HG03064 (cell line): ENCODE measurements at regions not wholly inside any gene's neighbourhood (a gene's known extent, or its start where the extent isn't known, plus 50 kb on each side); places are given as distances from the start of the nearest gene placed in this dataset.

Experiments used
- ATAC-seq: cut with Tn5 transposase; IDR thresholded peaks from one replicate; pipeline ENCODE4 v1.9.1; 2021; ENCODE audit warnings: low read depth; ENCODE audit not compliant: unreplicated experiment

GRCh38 chr3:56903231-56903782 lies 101.6 kb upstream of the ARHGEF3 start:
- ATAC-seq, result no peak

GRCh38 chr3:56902468-56903160 lies 100.9 kb upstream of the ARHGEF3 start:
- no peak for ATAC-seq

GRCh38 chr3:56900801-56901200 lies 99.1 kb upstream of the ARHGEF3 start:
- ATAC-seq, result no peak

- ATAC-seq, result no peak
Measured at GRCh38 chr3:56899851-56900250, 98.1 kb upstream of the ARHGEF3 start.

GRCh38 chr3:56899078-56899477 lies 97.3 kb upstream of the ARHGEF3 start:
- ATAC-seq, result no peak

- ATAC-seq, result no peak
Measured at GRCh38 chr3:56896357-56896756, 94.6 kb upstream of the ARHGEF3 start.

GRCh38 chr3:56894881-56895431 lies 93.2 kb upstream of the ARHGEF3 start:
- ATAC-seq, result no peak

GRCh38 chr3:56890448-56891091 lies 88.8 kb upstream of the ARHGEF3 start:
- no peak for ATAC-seq

- ATAC-seq, result no peak
Measured at GRCh38 chr3:56889131-56889530, 87.4 kb upstream of the ARHGEF3 start.

GRCh38 chr3:56887402-56888025 lies 85.8 kb upstream of the ARHGEF3 start:
- no peak for ATAC-seq

GRCh38 chr3:56886314-56886713 lies 84.6 kb upstream of the ARHGEF3 start:
- ATAC-seq, result no peak

GRCh38 chr3:56885879-56886278 lies 84.1 kb upstream of the ARHGEF3 start:
- no peak for ATAC-seq

- ATAC-seq, result no peak
Measured at GRCh38 chr3:56885453-56885852, 83.7 kb upstream of the ARHGEF3 start.

GRCh38 chr3:56884387-56884786 lies 82.6 kb upstream of the ARHGEF3 start:
- ATAC-seq, result no peak

GRCh38 chr3:56883828-56884227 lies 82.1 kb upstream of the ARHGEF3 start:
- no peak for ATAC-seq

GRCh38 chr3:56882896-56883295 lies 81.1 kb upstream of the ARHGEF3 start:
- ATAC-seq, result no peak

GRCh38 chr3:56881841-56882240 lies 80.1 kb upstream of the ARHGEF3 start:
- ATAC-seq, result no peak

- ATAC-seq, result no peak
Measured at GRCh38 chr3:56880720-56881575, 79.2 kb upstream of the ARHGEF3 start.

GRCh38 chr3:56879436-56880215 lies 77.9 kb upstream of the ARHGEF3 start:
- no peak for ATAC-seq

- no peak for ATAC-seq
Measured at GRCh38 chr3:56878074-56878473, 76.3 kb upstream of the ARHGEF3 start.
